GM12878 (cell line): ENCODE measurements at regions not wholly inside any gene's neighbourhood (a gene's known extent, or its start where the extent isn't known, plus 50 kb on each side); places are given as distances from the start of the nearest gene placed in this dataset.

ENCODE experiments used
- ATF7 ChIP-seq: fragments of 450-650 bp; IDR thresholded peaks from 2 replicates; pipeline ENCODE4 v1.6.1; 2016; ENCODE audit warnings: low read depth, mild to moderate bottlenecking
- CBFB ChIP-seq: IDR thresholded peaks from 2 replicates; pipeline ENCODE4 v1.6.1; 2016; ENCODE audit warnings: antibody characterized with exemption, low read depth
- CTCF ChIP-seq, 3 experiments: IDR thresholded peaks in 2 of 3; conservative IDR thresholded peaks in 1 of 3; 2 replicates each; pipeline ENCODE4 v1.5.1; 2011; ENCODE audit warnings: low read depth in 3 of 3, low read length in 3 of 3, mild to moderate bottlenecking in 3 of 3, control low read depth in 2 of 3, moderate library complexity in 2 of 3, inconsistent platforms in 1 of 3, mixed read lengths in 1 of 3; ENCODE audit not compliant: control insufficient read depth in 2 of 3, insufficient read depth in 1 of 3; ENCODE audit errors: extremely low read depth in 1 of 3
- FOS ChIP-seq: IDR thresholded peaks from 3 replicates; pipeline ENCODE4 v1.6.1; 2011; ENCODE audit warnings: borderline replicate concordance; ENCODE audit not compliant: insufficient read length; ENCODE audit errors: extremely low read depth
- NFIC ChIP-seq: IDR thresholded peaks from 2 replicates; pipeline ENCODE4 v1.6.1; 2012; ENCODE audit warnings: low read depth, mild to moderate bottlenecking, inconsistent platforms, low read length, moderate library complexity
- POLR2A ChIP-seq: IDR thresholded peaks from 2 replicates; pipeline ENCODE4 v1.6.1; 2011; ENCODE audit warnings: low read depth, mild to moderate bottlenecking, low read length
- TAF1 ChIP-seq: IDR thresholded peaks from 2 replicates; pipeline ENCODE4 v1.6.1; 2011; ENCODE audit warnings: mild to moderate bottlenecking, low read depth, low read length, borderline replicate concordance
- ZBTB11 ChIP-seq: fragments of 450-650 bp; formaldehyde crosslinking; IDR thresholded peaks from 2 replicates; pipeline ENCODE4 v1.5.0; 2022; ENCODE audit warnings: mild to moderate bottlenecking, missing genetic modification characterization

GRCh38 chr13:54965881-54966280, 1937.3 kb downstream of the OLFM4 start:
- TF ChIP-seq ZBTB11 (CRISPR knock-in tag) (no peak), CBFB (no peak), CTCF (IDR thresholded peaks at IDR 0.05 in 2 of 3, conservative IDR thresholded peaks at IDR 0.05 in 1 of 3; ENCODE audit: control insufficient read depth in 2 of 3, extremely low read depth in 1 of 3, insufficient read depth in 1 of 3, low read depth in 3 of 3, low read length in 3 of 3) (no peak), POLR2A (no peak), ATF7 (no peak), TAF1 (no peak), NFIC (no peak), FOS (no peak)
